Esophagus squamous epithelium (tissue), 5 donors: ENCODE measurements at regions not wholly inside any gene's neighbourhood (a gene's known extent, or its start where the extent isn't known, plus 50 kb on each side); places are given as distances from the start of the nearest gene placed in this dataset.
A peak's percentile ranks its signal among the peaks of the same experiment; 100 is the strongest.

Source experiments
- DNase-seq: peaks from one replicate; lab custom pipeline; 2025; lab: John Stamatoyannopoulos, UW
- H3K27ac ChIP-seq, 4 donors: fragments of 200-600 bp; sonication (generic); one replicate each; pipeline ENCODE4 v1.5.1; 2016 to 2019; ENCODE audit warnings: mild to moderate bottlenecking in 1 of 4
- H3K27me3 ChIP-seq, 4 donors: fragments of 200-600 bp; sonication (generic); 1 replicate in 3 of 4; 2 replicates in 1 of 4; pipeline versions ENCODE4 v1.5.1 to v1.6.0; 2017 to 2021; ENCODE audit warnings: antibody characterized with exemption in 1 of 4
- H3K36me3 ChIP-seq, 3 donors: fragments of 200-600 bp; sonication (generic); one replicate each; pipeline ENCODE4 v1.5.1; 2016 to 2019
- H3K4me1 ChIP-seq, 3 donors: fragments of 200-600 bp; sonication (generic); one replicate each; pipeline ENCODE4 v1.5.1; 2017 to 2019
- H3K4me3 ChIP-seq, 4 donors: fragments of 200-600 bp; sonication (generic); 1 replicate in 3 of 4; 2 replicates in 1 of 4; pipeline ENCODE4 v1.5.1; 2016 to 2019; ENCODE audit warnings: mild to moderate bottlenecking in 2 of 4, moderate library complexity in 1 of 4
- H3K9me3 ChIP-seq, 3 donors: fragments of 200-600 bp; sonication (generic); one replicate each; pipeline ENCODE4 v1.5.1; 2016 to 2019
- POLR2A ChIP-seq, 4 donors: fragments of 450-650 bp; IDR thresholded peaks; one replicate each; pipeline ENCODE4 v1.6.1; 2017; ENCODE audit warnings: antibody characterized with exemption in 4 of 4, mild to moderate bottlenecking in 4 of 4, moderate library complexity in 3 of 4
- WGBS, 2 donors: methylation state at CpG; one replicate each; pipeline ENCODE4 v1.1.5; 2018; 5-methylcytosine and 5-hydroxymethylcytosine counted together
- intact Hi-C: fragments of 100-400 bp; cut with DNase I; formaldehyde crosslinking; loops from one replicate; pipeline ENCODE4 v1.15.0; 2022
- TF ChIP-seq, protein P1 (sequence below), 6 experiments: fragments of 450-650 bp in 4 of 6; fragments of 200-600 bp in 2 of 6; sonication (generic) in 2 of 6; IDR thresholded peaks; one replicate each; pipeline ENCODE4 v1.5.1; 2016 to 2019; ENCODE audit warnings: antibody characterized with exemption in 6 of 6, mild to moderate bottlenecking in 4 of 6, moderate library complexity in 4 of 6
- donor health status: DM: yes; HTN: yes; CAD: no.

DNA sequence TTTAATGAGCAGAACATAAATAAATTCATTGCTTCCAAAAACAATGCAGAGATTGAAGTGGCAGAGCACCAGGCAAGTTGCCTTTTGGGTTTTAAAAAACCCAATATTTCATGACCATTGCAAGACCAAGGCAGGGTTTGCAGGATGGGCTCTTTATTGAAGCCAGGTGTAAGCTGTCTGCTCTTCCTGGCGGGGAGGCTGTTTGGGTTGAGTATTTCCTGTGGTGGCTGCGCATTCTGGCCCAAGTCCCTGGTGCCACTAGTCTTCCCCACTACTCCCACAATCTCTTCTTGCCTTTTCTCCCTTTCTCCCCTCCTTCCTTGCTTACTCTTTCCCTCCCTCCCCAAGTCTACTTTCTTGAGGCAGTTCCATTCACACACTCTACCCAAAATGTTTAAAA, 116.4 kb downstream of the AKAP11 start:
- no peak for DNase-seq
- Histone ChIP-seq H3K36me3 (no peaks in the 10 kb centered on the region), H3K4me1 (no peaks in the 10 kb centered on the region), H3K4me3 (no peak overlapping the region), H3K27me3 (no peaks in the 10 kb centered on the region), H3K9me3 (no peaks in the 10 kb centered on the region), H3K27ac (no peak overlapping the region)
- no peak for TF ChIP-seq POLR2A (IDR thresholded peaks at IDR 0.05)
- TF ChIP-seq, protein P1, sequence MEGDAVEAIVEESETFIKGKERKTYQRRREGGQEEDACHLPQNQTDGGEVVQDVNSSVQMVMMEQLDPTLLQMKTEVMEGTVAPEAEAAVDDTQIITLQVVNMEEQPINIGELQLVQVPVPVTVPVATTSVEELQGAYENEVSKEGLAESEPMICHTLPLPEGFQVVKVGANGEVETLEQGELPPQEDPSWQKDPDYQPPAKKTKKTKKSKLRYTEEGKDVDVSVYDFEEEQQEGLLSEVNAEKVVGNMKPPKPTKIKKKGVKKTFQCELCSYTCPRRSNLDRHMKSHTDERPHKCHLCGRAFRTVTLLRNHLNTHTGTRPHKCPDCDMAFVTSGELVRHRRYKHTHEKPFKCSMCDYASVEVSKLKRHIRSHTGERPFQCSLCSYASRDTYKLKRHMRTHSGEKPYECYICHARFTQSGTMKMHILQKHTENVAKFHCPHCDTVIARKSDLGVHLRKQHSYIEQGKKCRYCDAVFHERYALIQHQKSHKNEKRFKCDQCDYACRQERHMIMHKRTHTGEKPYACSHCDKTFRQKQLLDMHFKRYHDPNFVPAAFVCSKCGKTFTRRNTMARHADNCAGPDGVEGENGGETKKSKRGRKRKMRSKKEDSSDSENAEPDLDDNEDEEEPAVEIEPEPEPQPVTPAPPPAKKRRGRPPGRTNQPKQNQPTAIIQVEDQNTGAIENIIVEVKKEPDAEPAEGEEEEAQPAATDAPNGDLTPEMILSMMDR (IDR thresholded peaks at IDR 0.05): no peak
- WGBS, 2 donors: 46 to 53% methylated on average over 2 of the region's 2 CpGs
- intact Hi-C loops: no loop called here

DNA sequence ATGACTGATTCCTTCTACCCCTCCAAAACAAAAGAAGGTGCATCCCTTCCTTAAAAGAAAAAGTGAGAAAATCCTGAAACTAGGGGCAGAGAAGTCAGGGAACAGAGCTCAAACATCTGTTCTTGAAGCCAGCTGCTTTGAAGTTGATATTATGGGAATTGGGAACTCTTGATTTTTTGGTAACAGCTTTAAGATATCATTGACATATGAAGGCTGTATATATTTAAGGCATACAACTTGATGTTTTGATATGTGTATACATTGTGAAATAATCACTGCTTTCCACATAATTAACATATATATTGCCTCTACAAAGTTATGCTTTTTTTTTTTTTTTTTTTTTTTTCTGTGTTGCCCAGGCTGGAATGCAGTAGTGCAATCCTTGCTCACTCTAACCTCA, 117.1 kb downstream of the AKAP11 start:
- intact Hi-C loops: no loop called here
- Histone ChIP-seq H3K27ac (no peak overlapping the region), H3K36me3 (no peaks in the 10 kb centered on the region), H3K27me3 (no peaks in the 10 kb centered on the region), H3K4me3 (no peak overlapping the region), H3K4me1 (no peaks in the 10 kb centered on the region), H3K9me3 (no peaks in the 10 kb centered on the region)
- no peak for TF ChIP-seq POLR2A (IDR thresholded peaks at IDR 0.05)
- DNase-seq: no peak

DNA sequence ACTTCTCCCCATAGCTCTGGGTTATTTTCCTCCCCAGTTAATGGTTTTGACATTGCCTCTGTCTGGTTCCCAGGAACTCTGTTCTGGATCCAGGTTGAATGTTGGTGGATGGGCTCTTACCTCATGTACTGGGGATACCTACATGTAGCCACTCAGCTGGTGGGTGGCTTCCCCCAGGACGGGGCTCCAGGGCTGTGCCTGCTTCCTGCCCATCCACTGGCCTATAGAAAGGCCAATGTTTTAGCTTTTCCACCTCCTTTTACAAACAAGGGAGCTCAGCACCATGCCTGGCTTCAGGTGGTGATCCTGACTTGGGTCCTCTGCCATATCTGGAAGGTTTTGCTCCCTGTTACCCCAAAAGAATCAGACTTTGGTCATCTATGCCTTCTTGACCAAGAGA, 120.2 kb downstream of the AKAP11 start:
- Histone ChIP-seq H3K36me3 (no peaks in the 10 kb centered on the region), H3K27ac (no peak overlapping the region), H3K4me1 (peaks cover 0 to 4% (median 0%) of the 10 kb centered on the region in 3 donors), H3K4me3 (no peak overlapping the region), H3K27me3 (no peaks in the 10 kb centered on the region), H3K9me3 (no peaks in the 10 kb centered on the region)
- no peak for DNase-seq
- intact Hi-C loops: no loop called here
- no peak for TF ChIP-seq POLR2A (IDR thresholded peaks at IDR 0.05)
- TF ChIP-seq, protein P1 (IDR thresholded peaks at IDR 0.05): no peak
- WGBS, 2 donors: 40 to 88% methylated on average over 1 of the region's 1 CpG

DNA sequence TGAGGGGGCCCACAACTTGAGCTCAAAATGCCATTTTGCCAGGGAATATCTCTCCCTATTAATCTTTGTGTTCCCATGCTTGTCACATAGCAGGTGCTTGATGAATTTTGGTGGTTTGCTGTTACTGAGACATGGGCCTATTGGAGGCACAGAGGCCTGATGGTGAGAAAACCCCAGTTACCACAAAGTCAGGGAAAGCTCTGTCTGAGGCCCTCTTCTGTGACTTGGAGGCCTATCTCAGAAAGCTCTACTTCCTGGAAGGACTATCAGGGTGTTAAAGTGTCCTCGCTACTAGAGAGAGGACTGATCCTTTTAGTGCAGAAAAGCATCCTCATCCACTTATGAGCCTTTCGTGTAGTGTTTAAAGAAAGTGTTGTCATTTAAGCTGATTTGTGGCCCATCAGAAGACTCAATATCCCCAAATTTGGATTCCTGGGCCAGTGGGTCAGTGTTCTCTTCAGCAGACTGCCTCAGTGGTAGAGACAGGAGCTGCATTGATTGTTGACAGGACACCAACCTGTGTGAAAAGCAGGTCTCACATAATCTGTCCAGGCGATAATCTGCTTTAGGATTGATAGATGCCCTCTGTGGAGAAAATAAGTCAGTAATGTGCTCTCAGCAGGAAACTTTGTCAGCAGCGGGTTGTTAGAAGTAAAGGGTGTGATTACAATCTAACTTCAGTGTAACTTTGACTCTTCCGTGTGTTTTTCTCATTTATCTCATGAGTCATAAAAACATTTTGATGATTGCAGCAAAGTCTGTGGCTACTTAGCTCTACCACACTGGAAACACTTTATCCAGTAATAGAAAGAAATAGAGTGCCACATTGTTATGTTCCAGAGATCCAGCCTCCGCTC, 121.0 kb downstream of the AKAP11 start:
- Histone ChIP-seq H3K4me3 (no peak overlapping the region), H3K27ac (peak overlapping the region in 1 of 4 donors; percentile 10), H3K9me3 (no peaks in the 10 kb centered on the region), H3K36me3 (no peaks in the 10 kb centered on the region), H3K4me1 (peaks cover 0 to 4% (median 0%) of the 10 kb centered on the region in 3 donors), H3K27me3 (no peaks in the 10 kb centered on the region)
- no peak for DNase-seq
- TF ChIP-seq POLR2A (IDR thresholded peaks at IDR 0.05): no peak
- TF ChIP-seq, protein P1 (IDR thresholded peaks at IDR 0.05): no peak
- intact Hi-C loops: no loop called here
- 70 to 77% methylated on average over 6 of the region's 6 CpGs for WGBS, 2 donors

DNA sequence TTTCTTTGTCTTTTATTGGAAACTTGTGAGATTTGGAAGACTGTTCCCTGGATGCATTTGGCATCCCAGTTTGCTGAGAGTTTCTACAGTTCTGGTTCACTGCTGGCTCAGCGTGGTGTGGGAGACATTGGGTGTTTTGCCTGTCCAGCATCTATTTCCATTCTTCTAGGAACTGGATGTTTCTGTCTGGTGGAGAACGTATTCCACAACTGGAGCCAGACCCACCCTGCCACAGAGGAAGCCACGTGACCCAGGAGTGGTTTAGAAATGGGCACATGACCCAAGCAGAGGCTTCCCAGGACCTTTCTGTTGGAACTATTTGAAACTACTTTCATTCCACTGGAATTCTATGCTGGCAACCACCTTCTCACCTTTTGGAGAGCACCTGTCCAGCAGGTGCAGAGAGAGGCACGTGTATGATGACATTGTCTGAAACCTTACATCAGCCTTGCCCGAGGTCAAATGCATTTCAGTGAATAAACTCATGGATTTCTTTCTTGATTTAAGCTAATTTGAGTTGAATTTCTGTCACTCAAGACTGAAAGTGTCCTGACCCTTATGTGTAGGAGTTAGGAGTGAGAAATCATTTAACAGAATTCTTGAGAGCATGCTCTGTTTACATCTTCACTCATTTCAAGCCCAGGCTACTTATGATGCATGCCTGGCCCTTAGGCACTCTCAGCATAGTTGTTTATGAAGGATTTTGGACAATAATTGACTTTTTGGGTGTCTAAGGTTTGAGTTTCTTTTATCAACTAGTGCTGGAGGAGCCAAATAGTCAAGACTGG, 121.8 kb downstream of the AKAP11 start:
- Histone ChIP-seq H3K27ac (no peak overlapping the region), H3K27me3 (no peaks in the 10 kb centered on the region), H3K9me3 (no peaks in the 10 kb centered on the region), H3K36me3 (no peaks in the 10 kb centered on the region), H3K4me1 (peaks cover 0 to 4% (median 0%) of the 10 kb centered on the region in 3 donors), H3K4me3 (no peak overlapping the region)
- intact Hi-C loops: no loop called here
- WGBS, 2 donors: 65 to 72% methylated on average over 5 of the region's 5 CpGs
- DNase-seq: no peak
- TF ChIP-seq, protein P1 (IDR thresholded peaks at IDR 0.05): no peak
- no peak for TF ChIP-seq POLR2A (IDR thresholded peaks at IDR 0.05)
